HL-60 (cell line): ENCODE measurements at regions not wholly inside any gene's neighbourhood (a gene's known extent, or its start where the extent isn't known, plus 50 kb on each side); places are given as distances from the start of the nearest gene placed in this dataset.

Source experiments
- GABPA ChIP-seq: IDR thresholded peaks from 2 replicates; pipeline ENCODE4 v1.6.1; 2012; ENCODE audit warnings: low read depth
- POLR2AphosphoS5 ChIP-seq: IDR thresholded peaks from 2 replicates; pipeline ENCODE4 v1.6.1; 2012; ENCODE audit warnings: low read depth
- TF ChIP-seq, protein P1 (sequence below): IDR thresholded peaks from one replicate; pipeline ENCODE4 v1.5.1; 2011; ENCODE audit warnings: low read length, control low read depth, inconsistent platforms; ENCODE audit not compliant: insufficient read depth
- TF ChIP-seq, protein P2 (sequence below): IDR thresholded peaks from 2 replicates; pipeline ENCODE4 v1.6.1; 2012; ENCODE audit warnings: low read depth; ENCODE audit not compliant: insufficient replicate concordance

DNA sequence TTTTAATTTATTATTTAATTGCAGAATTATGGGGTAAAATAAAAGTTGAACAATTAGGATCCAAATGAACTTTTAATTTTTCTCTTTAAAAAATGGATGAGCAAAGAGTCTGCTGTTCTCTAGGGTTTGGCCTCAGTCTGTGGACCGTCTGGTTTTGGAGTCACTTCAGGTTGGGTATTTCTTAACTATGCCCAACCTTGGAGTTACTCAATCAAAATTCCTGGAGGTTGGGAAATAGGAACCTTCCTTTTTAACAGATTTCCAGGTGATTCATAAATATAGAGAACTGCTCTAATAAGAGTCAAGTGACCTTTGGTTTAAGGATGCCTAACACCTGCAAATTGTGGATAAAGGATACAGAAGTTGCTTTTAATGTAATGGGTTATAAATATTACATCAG, 241.5 kb upstream of the GCFC2 start:
- TF ChIP-seq, protein P1, sequence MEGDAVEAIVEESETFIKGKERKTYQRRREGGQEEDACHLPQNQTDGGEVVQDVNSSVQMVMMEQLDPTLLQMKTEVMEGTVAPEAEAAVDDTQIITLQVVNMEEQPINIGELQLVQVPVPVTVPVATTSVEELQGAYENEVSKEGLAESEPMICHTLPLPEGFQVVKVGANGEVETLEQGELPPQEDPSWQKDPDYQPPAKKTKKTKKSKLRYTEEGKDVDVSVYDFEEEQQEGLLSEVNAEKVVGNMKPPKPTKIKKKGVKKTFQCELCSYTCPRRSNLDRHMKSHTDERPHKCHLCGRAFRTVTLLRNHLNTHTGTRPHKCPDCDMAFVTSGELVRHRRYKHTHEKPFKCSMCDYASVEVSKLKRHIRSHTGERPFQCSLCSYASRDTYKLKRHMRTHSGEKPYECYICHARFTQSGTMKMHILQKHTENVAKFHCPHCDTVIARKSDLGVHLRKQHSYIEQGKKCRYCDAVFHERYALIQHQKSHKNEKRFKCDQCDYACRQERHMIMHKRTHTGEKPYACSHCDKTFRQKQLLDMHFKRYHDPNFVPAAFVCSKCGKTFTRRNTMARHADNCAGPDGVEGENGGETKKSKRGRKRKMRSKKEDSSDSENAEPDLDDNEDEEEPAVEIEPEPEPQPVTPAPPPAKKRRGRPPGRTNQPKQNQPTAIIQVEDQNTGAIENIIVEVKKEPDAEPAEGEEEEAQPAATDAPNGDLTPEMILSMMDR: no peak
- TF ChIP-seq POLR2AphosphoS5 (no peak), GABPA (no peak)
- TF ChIP-seq, protein P2, sequence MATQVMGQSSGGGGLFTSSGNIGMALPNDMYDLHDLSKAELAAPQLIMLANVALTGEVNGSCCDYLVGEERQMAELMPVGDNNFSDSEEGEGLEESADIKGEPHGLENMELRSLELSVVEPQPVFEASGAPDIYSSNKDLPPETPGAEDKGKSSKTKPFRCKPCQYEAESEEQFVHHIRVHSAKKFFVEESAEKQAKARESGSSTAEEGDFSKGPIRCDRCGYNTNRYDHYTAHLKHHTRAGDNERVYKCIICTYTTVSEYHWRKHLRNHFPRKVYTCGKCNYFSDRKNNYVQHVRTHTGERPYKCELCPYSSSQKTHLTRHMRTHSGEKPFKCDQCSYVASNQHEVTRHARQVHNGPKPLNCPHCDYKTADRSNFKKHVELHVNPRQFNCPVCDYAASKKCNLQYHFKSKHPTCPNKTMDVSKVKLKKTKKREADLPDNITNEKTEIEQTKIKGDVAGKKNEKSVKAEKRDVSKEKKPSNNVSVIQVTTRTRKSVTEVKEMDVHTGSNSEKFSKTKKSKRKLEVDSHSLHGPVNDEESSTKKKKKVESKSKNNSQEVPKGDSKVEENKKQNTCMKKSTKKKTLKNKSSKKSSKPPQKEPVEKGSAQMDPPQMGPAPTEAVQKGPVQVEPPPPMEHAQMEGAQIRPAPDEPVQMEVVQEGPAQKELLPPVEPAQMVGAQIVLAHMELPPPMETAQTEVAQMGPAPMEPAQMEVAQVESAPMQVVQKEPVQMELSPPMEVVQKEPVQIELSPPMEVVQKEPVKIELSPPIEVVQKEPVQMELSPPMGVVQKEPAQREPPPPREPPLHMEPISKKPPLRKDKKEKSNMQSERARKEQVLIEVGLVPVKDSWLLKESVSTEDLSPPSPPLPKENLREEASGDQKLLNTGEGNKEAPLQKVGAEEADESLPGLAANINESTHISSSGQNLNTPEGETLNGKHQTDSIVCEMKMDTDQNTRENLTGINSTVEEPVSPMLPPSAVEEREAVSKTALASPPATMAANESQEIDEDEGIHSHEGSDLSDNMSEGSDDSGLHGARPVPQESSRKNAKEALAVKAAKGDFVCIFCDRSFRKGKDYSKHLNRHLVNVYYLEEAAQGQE: no peak
